ENCODE measurements at regions not wholly inside any gene's neighbourhood (a gene's known extent, or its start where the extent isn't known, plus 50 kb on each side); places are given as distances from the start of the nearest gene placed in this dataset.

GRCh38 chr6:103236923-103237322 is 1622.8 kb downstream of the HACE1 start:
- no peak for DNase-seq

- no peak for DNase-seq
These were observed 1628.5 kb downstream of the HACE1 start for GRCh38 chr6:103231181-103231580.

DNA sequence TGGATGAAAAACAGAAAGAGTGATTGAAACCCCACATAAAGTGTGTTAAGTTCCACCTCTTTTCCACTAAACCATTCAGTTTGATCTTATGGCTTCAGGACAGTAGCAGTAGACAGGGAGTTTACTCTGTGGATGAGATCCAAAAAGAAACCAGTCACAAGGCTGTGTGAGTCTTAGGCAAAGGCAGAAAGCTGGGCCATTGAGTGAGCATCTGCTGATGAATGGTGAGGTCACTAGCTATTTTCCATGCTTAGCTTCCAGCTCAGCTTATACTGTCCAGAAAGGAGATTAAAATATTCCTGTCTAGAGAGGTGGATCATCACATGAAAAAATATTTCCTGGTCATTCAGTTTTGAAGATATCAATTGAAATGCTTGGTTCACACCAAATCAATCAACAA is 1643.9 kb downstream of the HACE1 start:
- no peak for DNase-seq

- no peak for DNase-seq
These were observed 1649.0 kb downstream of the HACE1 start for GRCh38 chr6:103210686-103211085.

- DNase-seq: no peak
These were observed 1661.3 kb downstream of the HACE1 start for GRCh38 chr6:103198386-103198785.

DNA sequence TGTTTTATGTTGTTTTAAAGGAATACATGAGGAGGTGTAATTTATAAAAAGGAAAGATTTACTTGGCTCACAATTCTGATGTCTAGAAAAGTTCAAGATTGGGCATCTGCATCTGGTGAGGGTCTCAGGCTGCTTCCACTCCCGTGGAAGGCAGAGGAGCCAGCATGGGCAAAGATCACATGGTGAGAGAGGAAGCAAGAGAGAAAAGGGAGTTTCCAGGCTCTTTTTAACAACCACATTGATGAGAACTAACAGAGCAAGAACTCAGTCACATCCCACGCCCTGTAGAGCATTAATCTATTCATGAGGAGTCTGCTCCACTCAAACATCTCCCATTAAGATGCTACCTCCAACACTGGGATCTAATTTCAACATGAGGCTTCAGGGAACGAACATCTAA is 1666.3 kb downstream of the HACE1 start:
- no peak for DNase-seq

- DNase-seq: no peak
These were observed 1668.2 kb downstream of the HACE1 start for GRCh38 chr6:103191391-103192093.

- no peak for DNase-seq
These were observed 1674.9 kb downstream of the HACE1 start for GRCh38 chr6:103184776-103185175.

DNA sequence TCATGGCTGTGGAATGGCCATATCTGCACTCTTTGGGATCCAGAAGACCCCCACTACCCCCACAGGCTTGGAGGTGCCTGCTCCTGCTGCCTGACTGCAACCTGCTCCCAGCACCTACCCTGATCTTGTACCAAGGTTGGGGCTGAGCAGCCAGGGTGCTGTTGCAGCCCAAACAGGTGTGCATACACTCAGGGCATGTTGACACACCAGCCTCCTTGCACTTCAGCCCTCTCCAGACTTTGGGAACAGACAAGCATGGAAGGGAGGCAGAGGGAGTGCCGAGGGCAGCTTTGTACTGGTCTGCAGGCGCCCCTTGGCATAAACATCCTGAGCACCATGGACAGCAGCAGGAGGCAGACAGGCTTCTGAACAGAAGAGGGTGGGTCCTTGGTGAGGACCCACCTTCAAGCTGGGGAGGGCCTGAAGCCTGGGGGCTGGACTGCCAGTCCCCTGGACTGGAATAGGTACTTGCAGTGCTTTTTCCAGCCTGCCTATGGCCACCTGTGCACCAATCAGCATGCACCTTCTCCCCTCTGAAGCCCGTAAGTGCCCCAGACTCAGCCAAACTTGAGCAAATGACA is 1675.8 kb downstream of the HACE1 start:
- DNase-seq: no peak

GRCh38 chr6:103178193-103178592 is 1681.5 kb downstream of the HACE1 start:
- no peak for DNase-seq

- no peak for DNase-seq
These were observed 1681.9 kb downstream of the HACE1 start for GRCh38 chr6:103177791-103178190.

- no peak for DNase-seq
These were observed 1684.7 kb downstream of the HACE1 start for GRCh38 chr6:103175056-103175455.

DNA sequence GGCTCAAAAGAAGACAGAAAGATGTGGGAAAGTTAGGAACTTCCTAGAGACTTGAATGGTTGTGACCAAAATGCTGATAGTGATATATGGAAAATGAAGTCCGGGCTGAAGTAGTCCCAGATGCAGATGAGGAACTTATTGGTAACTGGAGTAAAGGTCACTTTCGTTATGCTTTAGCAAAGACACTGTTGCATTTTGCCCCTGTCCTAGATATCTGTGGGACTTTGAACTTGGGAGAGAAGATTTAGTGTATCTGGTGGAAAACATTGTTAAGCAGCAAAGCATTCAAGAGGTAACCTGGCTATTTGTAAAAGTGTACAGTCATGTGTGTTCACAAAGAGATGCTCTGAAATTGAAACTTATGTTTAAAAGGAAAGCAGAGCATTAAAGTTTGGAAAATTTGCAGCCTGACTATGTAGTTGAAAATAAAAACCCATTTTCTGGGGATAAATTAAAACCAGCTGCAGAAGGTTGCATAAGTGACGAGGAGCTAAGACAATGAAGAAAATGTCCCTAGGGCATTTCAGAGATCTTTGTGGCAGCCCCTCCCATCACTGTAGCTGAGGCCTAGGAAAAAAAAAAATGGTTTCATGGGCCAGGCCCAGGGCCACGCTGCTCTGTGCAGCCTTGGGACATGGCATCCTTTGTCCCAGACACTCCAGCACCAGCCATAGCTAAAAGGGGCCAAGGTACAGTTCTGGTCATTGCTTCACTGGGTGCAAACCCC is 1692.2 kb downstream of the HACE1 start:
- no peak for DNase-seq

DNA sequence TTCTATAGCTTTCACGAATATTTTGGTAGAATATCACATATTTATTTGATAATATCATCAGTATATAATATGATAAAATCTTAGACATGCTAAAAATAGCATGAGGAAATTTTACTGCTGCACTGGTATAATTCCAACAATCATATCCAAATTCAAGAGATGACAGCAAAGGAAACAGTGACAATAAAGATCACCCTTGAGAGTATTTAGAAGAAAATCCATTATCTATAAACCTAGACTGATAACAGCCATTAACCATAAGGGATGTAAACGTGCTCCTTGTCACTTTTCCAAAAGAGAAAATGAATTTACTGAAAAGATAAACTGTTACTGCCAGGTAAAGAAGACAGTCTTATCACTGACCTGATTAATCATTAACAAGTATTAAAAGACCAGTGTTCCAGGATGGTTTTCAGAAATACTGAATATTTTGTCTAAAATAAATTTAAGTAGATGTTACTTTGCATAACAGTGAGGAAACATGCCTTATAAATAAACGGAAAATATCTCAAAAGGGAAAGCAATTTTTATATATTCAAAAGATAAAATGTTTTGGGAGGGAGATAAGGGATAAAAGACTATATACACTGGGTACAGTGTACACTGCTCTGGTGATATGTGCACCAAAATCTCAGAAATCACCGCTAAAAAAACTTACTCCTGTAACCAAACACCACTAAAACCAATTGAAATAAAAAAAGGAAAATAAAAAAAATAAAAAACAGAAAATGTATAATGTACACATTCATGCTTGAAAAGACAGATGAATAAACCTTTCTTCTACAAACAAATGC is 1704.7 kb downstream of the HACE1 start:
- no peak for DNase-seq

DNA sequence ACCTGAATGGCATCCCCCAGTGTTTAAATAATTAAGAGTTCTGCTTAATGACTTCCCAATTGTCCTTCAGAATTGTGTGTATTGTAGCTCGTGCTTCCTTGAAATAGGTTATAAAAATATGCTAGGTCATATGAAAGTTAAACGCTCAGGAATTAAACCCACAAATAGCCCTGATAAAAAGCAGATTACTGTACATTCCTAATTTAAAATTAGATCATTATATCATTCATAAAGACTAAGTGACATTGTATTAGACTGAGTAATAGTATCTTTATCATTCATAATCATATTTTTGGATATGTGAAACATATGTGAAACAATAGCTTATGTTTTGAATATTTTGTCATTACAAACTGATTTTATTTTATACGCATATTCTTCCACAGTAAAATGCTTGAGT is 1706.7 kb downstream of the HACE1 start:
- no peak for DNase-seq

DNA sequence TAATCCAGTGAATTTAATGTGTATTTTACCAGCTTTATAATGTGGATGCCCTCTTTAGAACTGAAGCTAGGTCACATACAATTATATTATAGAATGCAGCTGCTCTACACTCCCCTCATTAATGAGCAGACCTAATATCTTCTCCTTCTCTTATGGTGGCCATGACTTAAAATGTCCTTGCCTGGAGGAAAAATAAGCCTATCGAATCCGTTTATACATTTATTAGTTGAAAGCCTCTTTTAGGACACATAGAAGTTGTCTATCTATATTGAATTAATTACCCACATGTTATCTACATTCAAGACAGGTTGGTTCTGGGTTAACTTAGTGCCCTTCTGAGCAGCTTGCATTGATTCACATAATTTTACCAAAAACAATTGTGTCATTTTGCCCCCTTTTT is 1716.8 kb downstream of the HACE1 start:
- no peak for DNase-seq

DNA sequence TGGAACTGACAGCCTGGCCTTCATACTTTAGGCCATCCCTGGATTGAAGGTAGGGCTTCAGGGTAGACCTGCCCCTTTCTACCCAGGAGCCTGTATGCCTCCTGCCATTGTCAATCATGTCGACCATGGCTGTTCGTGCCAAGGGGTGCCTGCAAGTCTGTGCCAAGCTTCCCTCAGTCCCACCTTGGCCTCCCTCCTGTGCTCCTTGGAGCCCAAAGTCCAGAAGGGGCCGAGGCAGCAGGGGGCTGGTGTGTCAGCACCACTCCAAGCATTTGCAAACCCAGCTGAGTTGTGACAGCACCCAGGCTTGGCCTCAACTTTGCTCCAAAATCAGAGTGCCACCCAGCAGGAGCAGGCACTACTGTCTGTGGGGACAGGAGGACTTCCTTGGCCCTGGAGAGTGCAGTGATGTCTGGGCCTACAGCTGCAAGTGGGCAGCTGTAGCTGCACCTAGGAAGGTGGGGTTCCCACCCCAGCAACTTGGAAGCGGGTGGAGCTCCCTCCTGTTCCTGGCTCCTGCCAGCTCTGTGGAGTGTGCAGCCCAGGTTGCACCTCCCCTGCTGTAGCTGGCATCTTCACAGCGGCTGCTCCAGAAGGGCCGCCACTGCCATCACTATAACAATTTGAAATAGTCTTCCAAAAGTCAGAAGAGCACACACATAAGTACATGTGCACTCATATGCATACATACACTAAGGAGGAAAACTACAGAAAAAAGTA is 1719.3 kb downstream of the HACE1 start:
- DNase-seq: no peak

- no peak for DNase-seq
These were observed 1720.3 kb downstream of the HACE1 start for GRCh38 chr6:103139377-103139776.

- no peak for DNase-seq
These were observed 1731.0 kb downstream of the GRIK2 start for GRCh38 chr6:103124471-103124870.

DNA sequence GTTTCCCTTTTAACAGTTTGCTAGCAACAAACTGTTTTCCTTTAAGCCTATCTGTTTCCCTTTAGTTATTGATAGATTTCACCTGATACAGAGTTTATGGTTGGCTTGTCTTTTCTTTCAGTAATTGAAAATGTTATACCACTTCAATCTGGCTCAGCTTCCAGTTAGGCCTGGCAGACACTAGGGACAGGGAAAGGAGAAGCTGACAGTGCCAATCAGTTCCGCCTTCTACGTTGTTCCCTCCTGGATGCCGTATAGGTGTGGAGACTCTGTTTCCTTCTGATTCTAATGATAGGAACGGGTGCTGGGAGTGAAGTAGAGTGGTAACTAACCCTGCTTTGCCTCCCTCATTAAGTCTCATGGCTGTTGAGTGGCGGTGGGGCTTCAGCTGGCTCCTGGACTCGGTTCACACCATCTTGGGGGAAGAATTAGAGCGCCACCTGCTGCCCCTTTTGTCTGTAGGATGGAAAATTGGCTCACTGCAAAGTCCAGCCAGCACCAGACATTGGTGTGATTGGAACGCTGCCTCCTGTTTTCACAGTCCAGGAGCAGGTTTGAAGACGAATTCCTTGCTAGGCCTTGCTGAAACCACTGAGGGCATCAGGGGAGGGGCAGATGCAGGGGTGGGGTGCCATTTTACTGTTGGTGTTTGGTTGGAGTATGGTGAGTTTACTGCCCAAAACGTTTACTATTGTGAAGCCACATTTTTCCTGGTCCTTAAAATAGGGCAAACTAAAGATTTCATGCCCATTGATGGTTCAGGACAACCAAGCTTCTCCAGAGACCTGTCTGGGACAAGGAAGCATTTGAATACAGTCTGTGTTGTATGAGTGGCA is 1729.5 kb downstream of the GRIK2 start:
- DNase-seq: no peak

DNA sequence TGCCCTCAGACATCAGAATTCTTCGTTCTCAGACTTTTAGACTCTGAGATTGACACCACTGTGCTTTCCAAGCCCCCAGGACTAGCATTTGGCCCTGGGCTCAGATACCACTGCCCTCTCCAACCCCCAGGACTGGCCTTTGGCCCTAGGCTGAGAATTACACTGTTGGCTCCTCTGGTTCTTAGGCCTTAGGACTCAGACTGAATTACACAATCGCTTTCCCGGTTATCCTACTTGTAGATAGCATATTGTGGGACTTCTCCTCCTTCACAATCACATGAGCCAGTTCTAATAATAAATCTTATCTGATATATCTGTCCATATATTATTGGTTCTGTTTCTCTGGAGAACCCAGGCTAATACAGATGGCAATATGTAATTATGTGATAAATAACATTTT is 1725.5 kb downstream of the GRIK2 start:
- no peak for DNase-seq

- DNase-seq: no peak
These were observed 1721.1 kb downstream of the GRIK2 start for GRCh38 chr6:103114582-103114981.

Data from activated naive CD4-positive, alpha-beta T cell (primary cell).